ENCODE measurements at regions not wholly inside any gene's neighbourhood (a gene's known extent, or its start where the extent isn't known, plus 50 kb on each side); places are given as distances from the start of the nearest gene placed in this dataset.
"Not testable (repeated sequence)": the region's sequence is repeated elsewhere in the genome, so short reads cannot be mapped to it uniquely, and the experiment has no call there.

- no peak for DNase-seq
Measured at GRCh38 chr2:239801404-239802184, 223.5 kb downstream of the NDUFA10 start.

DNA sequence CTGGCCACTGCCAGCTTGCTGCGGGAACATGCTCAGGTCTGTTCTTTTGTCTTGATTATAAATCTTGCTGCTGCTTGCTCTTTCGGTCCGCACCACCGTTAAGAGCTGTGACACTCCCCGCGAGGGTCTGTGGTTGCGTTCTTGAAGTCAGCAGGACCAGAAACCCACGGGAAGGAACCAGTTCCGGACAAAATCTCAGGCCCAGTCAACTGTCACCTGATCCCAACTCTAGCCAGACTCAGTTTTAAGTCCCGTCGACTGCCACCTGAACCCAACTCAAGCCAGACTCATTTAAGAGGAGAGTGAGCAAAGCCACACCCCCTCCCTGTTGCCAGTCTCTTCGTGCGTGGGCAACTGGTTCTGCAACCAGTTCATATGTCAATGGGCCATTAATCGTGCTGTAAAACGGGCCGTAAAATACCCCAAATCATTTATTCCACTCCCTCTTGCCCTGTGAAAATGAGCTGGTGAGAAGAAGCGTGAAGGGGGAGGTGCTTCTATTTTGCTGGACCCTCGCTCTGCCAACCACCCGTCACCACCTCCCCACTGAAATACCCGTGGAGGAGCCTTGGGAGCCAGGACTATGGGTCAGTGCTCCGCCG lies 224.3 kb downstream of the NDUFA10 start:
- no peak for DNase-seq

GRCh38 chr2:239797316-239797715 lies 227.8 kb downstream of the NDUFA10 start:
- no peak for DNase-seq

GRCh38 chr2:239795761-239796160 lies 229.4 kb downstream of the NDUFA10 start:
- DNase-seq, result not testable (repeated sequence)

- DNase-seq, result no peak
Measured at GRCh38 chr2:239793836-239794235, 231.3 kb downstream of the NDUFA10 start.

DNA sequence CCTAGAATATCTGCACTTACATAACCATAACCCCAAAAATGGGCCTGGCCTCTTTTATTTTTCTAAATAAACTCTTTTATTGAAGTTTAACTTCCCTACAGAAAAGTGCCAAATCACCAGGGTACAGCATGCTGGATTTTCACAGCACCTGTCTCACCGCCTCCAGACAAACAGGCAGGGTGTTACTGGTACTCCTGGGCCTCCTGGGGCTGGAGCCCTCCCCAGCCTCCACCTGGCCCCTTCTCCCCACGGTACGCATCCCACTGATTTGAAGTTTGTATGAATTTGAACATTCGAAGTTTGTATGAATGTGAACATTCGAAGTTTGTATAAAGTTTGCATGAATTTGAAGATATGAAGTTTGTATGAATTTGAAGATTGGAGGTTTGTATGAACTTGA lies 232.1 kb downstream of the NDUFA10 start:
- no peak for DNase-seq

GRCh38 chr2:239792405-239793084 lies 232.6 kb downstream of the NDUFA10 start:
- no peak for DNase-seq

GRCh38 chr2:239791526-239792404 lies 233.4 kb downstream of the NDUFA10 start:
- DNase-seq, result no peak

- no peak for DNase-seq
Measured at GRCh38 chr2:239790721-239791120, 234.4 kb downstream of the NDUFA10 start.

DNA sequence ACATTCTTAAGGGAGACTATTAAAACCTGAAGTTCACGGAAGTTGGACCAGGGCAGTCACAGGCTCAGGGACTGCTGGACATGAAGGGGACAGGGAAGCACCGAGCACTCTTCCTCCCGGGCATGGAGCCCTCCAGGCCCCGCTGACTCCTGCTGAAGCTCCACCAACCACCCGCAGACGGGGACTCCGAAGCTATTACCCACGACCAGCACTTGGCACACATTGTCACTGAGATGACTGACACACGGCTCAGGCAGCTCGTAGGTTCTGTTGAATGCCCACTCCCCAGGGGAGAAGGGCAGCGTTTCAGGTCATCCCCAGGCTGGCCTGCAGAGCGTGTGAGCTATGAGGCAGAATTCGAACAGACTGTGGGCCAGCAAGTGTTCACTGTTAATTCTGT lies 234.8 kb downstream of the NDUFA10 start:
- DNase-seq, result no peak

DNA sequence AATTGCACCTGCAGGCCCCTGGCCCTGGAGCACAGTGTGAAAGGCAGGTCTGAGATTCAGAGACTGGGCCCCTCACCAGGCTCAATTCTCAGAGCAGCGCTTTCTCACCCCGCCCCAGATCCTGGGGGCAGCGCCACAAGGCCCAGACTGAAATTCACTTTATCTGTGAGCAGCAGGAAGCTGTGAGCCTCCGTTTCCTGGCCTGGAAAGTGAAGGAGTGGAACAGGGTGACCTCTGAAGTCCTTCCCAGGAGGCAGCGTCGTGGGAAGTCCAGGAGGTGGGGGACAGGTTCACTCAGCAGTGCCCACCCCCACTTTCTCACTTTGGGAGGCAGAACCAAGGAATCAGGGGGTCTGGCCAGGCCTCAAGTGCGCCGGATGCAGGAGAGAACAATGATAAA lies 235.4 kb downstream of the NDUFA10 start:
- DNase-seq, result no peak

DNA sequence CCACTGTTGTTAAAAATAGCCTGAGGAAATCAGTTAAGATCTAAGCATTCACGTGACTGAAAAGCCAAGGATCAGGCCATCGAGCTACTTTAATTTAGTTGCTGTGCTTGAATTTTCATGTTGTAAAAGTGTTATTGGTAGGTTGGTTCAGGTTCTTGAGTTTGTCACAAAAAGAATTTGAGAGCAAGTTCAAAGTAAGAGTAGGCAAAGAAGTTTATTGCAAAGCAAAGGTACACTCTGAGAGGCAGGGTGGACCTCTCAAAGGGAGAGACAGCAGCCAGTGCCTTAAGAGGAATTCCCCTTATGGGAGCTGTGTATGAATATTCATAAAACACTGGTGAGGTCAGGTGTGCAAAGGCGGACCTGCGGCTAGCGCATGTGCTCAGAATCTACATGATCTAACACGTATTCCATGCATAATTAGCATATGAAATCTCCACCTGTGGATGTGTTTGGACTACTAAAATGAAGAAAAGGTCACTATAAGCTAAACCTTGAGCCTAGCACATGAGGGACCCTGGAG lies 236.5 kb downstream of the NDUFA10 start:
- no peak for DNase-seq

DNA sequence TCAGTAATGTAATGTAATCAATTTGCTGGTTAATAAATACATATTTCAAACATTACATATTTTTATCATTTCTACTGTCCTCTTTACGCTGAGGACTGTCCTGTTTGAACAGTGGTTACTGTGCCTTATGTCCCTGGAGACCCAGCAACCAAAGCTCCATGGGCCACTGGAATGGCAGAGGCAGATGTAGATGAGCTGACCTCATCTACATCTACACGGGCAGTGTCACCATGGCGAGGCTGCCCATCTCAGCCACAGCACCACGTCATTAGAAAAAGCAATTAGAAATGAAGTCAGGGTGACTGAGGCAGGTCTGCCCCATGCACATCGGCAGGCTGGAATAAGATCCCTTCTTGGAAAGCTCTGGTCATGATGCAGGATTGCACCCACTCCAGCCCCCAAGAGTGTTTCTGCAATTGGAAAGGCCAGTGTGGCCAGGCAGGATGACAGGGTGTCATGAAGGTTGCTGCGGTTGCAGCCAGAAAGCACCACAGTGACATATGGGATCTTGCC lies 237.5 kb downstream of the NDUFA10 start:
- no peak for DNase-seq

DNA sequence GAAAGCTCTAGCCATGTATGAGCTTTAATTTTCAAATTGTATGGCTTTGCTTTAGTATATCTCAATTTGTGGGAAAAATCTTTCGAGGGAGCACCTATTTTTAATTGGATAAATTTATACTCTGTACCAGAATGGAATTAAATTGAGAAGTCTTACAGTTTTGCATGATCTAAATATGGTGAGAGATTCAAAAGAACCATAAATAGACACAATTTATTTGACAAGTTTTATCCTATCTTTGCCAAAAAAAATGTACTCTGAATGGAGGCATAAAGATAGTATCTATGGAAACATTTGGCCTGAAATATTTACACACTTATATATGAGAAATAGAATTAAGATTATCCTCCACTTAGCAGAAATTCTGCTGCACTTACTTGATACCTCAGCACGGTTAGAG lies 238.4 kb downstream of the NDUFA10 start:
- no peak for DNase-seq

DNA sequence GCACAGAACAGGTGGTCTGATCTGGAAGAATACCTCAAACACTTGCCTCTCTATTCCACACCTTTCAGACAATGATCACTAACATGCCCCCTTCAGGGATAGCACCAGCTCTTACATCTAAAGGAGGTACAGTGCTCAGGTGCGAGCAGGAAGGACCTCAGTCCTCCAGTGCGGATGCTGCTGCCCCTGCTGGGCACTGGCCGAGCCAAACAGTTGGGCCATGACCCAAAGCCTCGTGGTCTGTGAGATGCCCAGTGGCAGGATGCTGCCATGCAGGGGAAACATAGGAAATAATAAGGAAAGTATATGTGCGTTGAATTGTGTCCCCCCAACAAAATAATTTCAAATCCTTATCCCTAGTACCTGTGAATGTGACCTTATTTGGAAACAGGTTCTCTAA lies 243.7 kb downstream of the NDUFA10 start:
- no peak for DNase-seq

GRCh38 chr2:239780236-239780994 lies 244.7 kb downstream of the NDUFA10 start:
- DNase-seq, result no peak

DNA sequence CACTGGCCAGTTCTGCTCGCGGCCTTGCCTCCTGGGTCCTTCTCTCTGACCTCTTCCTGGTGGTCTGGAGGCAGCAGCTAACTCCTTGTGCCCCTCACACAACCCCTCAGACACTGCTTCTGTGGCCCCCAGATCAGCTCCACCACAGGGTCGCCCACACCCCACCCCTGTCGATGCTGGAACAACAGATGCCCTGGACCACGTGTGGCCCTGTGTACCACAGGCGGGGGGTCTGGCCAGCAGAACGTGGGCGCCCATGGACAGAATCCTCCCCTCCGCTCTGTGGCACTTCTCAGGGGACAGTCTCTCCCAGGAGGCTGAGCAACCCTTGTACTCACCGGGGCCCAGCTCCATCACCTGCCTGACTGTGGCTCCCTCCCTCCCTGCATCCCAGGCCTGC lies 245.6 kb downstream of the NDUFA10 start:
- no peak for DNase-seq

DNA sequence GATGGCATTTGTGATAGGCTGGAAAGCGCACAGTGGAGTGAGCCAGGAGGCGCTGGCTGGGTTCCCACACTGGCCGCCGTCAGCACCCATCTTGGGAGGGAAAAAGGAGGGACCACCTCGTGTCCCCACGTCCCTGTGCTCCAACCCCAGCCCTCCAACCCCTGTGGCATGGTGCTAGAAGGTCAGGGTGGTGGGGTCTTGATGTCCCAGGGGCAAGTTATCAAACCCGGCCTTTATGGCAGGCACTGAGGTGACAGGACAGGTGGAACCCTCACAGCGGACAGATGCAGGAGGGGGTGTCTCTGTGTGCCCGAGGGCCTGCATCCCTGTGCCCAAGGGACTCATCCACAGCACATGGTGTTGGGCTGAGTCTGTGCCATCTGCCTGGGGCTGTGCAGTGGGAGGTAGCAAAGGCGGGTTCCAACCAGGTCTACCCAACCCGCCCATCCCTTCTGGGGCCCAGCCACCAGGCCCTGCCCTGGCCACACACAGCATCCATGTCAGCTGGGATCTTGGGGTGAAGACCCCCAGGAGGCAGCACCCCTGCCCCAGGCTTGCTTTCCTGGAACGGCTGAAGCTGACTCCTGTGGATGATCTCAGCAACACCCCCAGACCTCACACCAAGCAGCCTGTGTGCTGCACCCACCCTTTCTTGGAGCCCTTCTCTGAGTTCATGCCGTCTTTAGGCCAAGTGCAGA lies 246.1 kb downstream of the NDUFA10 start:
- no peak for DNase-seq

- DNase-seq, result no peak
Measured at GRCh38 chr2:239778042-239778851, 246.9 kb downstream of the NDUFA10 start.

DNA sequence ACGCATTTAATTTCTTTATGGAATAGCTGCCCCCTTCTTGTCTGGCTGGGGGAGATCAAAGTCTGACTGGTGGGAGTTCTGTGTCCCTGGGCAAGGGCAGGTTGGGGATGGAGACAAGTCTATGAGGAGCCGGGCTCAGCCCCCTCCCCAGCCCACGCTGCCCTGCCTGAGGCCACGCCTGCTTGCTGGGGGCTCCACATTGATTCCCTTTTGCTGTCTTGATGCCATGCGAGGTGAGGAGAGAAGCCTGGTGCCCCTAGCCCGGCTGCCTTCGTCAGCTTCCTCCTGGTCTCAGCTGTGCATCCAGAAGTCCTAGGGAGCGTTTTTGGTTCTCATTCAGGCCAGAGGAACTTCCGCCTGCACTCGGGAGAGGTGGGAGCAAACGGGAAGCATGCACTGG lies 247.9 kb downstream of the NDUFA10 start:
- no peak for DNase-seq

Data from activated naive CD4-positive, alpha-beta T cell (primary cell).